Epidermal melanocyte (primary cell): ENCODE measurements at regions not wholly inside any gene's neighbourhood (a gene's known extent, or its start where the extent isn't known, plus 50 kb on each side); places are given as distances from the start of the nearest gene placed in this dataset.

Source experiments
- DNase-seq: peaks from one replicate; pipeline ENCODE4 v3.0.0; 2011; ENCODE audit warnings: low spot score; ENCODE audit not compliant: insufficient read length

DNA sequence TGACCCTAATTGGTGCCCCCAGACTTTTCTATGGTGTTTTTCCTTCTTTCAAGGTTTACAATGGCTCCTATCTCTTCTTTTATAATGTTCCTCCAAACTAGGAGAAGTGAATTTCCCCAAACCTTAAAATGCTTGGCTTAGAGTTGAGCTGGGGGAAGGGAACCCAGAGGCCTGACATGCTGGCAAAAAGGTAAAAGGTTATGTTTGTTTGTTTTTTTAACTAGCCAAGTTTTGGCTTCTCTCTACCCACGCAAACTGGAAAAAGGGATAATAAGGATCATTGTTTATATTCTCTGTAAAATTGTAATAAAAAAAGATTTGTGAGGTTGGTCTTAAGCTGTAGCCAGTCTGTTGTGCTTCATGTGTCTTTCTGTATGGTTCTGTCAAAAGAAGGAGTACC, 477.0 kb downstream of the IPMK start:
- no peak for DNase-seq

- DNase-seq: no peak
These were observed 479.6 kb downstream of the IPMK start for GRCh38 chr10:57788117-57788516.

- DNase-seq: no peak
These were observed 480.6 kb downstream of the IPMK start for GRCh38 chr10:57786850-57787750.

DNA sequence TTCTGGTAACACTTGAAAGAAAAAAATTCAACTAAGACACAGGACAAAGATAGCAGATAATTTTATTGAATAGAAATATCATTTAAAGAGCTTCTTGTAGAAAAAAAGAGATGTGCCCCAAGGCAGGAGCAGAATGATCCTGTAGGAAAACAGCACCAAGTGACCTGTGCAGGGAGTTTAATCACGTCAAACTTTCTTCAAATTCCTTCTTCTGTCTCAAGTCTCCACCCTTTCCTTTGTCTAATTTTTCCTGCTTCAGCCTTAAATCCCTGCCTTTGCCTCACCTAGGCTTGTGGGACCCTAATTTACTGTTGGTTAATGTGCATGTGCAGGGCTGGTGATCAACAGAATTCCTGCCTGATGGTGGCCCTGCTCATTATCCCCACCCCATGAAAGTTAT, 481.4 kb downstream of the IPMK start:
- no peak for DNase-seq

- DNase-seq: no peak
These were observed 482.1 kb downstream of the IPMK start for GRCh38 chr10:57785546-57785945.

DNA sequence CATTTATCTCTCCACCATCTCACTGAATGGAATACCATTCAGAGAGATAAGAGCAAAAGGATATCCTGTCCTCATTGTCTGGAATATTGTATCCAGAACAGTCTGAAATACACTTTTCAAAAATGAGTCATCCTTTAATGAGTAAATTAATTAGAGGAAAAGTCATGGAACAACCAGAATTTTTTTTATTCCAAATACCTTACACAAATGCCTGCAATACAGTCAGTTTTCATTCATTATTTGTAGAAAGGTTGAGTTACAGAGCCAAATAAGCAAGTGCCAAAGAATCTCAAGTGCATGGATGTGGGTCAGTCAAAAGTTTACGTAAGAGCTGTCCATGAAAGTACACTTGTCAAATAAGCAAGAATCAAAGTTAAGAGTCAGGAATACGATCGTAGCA, 482.6 kb downstream of the IPMK start:
- DNase-seq: no peak

DNA sequence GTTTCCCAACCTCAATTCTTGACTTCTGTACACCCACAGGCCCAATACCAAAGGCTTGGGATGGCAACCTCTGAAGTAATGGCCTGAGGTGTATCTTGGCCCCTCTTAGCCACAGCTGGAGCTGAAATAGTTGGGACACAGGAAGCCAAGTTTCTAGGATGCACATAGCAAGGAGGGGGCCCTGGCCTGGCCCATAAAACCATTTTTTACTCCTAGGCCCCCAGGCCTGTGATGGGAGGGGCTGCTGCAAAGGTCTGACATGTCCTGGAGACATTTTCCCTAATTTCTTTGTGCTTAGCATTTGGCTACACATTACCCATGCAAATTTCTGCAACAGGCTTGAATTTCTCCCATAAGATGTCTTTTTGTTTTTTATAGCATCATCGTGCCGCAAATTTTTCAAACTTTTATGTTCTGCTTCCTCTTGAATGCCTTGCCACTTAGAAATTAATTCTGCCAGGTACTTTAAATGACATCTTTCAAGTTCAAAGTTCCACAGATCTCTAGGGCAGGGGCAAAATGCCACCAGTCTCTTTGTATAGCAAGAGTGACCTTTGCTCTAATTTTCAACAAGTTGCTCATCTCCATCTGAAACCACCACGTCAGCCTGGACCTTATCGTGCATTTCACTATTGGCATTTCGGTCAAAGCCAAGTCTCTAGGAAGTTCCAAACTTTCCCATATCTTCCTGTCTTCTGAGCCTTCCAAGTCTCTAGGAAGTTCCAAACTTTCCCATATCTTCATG, 490.8 kb downstream of the IPMK start:
- DNase-seq: no peak

DNA sequence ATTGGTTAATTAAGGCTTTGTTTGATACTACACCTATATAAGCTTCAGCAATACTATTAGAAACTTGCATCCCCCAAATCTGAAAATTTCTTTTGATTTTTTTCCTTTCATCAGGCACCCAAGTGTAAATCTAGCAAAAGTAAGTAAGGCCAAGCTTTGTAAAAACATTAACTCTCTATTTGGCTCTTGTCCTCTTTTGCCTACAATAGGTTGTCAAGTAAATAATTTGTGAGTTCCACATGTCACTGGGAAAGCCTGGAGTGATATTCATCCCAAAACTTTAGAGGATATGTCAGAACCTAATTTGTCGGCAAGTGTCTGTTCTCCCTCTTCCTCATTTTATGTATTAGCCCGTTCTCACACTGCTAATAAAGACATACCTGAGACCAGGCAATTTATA, 492.4 kb downstream of the IPMK start:
- no peak for DNase-seq

DNA sequence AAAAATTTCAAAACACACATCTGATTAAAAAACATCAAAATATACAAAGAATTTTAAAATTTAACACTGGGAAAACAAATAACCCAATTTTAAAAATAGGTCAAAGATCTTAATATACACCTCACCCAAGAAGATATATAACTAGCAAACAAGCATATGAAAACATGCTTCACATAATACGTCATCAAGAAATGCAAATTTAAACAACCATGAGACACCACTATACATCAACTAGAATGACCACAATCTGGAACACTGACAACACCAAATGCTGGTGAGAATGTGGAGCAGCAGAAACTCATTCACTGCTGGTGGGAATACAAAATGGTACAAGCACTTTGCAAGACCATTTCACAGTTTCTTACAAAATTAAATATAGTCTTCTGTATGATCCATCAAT, 498.4 kb downstream of the IPMK start:
- DNase-seq: no peak

- DNase-seq: no peak
These were observed 507.9 kb downstream of the IPMK start for GRCh38 chr10:57759777-57760176.

GRCh38 chr10:57754803-57755202, 512.9 kb downstream of the IPMK start:
- no peak for DNase-seq

GRCh38 chr10:57743711-57744110, 524.0 kb downstream of the IPMK start:
- DNase-seq: no peak

DNA sequence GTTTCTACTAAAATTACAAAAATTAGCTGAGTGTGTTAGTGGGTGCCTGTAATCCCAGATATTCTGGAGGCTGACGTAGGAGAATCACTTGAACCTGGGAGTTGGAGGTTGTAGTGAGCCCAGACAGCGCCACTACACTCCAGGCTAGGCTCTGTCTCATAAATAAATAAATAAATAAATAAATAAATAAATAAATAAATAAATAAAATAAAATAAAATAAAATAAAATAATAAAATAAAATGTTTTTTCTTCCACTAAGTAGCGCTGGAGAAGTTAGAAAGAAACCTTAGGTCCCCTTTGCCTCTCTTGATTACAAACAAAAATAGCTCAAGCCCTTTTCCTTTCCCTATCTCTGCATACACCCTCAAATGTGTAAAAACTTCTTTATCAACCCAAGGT, 525.9 kb downstream of the IPMK start:
- no peak for DNase-seq

DNA sequence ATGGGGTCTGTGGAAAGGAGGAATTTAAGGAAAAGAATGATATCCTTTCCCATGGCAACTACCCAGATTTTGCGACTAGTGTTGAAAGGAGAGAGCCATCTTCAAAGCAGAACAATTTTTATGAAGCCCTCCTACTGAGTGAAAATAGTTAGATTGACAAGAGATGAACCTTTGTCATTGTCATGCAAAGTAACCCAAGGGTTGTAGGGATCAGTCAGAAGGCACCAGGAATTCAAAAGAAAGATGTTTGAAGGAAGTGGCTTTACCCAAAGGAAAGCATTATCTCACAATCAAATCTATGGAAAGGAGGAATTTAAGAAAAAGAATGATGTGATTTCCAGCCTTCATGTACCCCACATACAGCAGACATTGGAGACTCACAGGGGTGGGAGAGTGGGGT, 544.4 kb downstream of the IPMK start:
- DNase-seq: no peak

DNA sequence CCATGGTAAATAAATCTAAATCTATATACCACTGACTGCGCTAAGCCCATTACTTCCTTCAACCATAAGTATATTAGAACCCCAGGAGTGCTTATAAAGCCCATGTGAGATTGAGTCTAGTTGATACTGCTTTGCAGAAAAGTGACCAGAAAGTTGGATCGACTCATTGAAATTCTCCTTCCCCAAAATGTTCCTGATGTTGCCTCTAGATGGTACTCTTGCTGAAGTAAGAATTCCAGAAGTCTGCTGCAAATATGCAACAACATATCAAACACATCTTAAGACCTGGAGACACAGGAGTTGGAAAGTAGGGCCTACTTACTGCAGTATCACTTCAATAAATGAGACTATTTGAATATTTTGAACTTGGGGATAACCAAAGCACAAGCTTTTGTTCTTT, 550.8 kb downstream of the IPMK start:
- DNase-seq: no peak

DNA sequence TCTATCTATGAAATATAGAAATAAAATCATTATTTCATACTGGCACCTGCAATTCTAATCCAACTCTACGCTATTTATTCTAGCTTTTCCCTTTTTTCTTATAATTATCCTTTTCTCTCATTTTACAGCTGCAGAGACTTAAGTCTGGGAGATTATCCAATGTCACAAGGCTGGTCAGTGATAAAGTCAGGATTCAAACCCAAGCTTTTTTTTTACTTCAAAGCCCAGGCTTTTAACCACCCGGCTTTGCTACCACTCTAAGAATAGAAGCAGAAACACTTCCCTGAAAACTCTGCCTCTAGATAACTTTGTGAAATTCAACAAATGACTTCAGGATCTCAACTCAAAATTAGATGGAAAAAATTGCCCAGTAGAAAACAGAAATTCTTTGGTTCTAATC, 552.5 kb downstream of the IPMK start:
- no peak for DNase-seq

DNA sequence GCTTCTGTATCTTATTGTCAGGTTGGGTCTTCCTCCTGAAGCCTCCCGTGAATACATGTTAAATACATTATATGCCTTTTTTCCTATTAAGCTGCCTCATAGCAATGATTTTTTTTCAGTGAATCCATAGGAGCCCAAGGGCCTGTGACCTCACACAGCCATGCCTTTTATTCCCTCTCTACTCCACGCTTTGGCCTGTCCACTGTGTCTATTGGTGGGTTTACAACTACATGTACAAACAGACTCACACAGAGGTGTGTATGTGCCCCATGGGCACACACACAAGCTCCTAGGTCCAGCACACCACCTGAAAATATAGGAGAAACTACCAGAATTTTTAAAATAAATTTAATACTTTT, 560.4 kb downstream of the IPMK start:
- DNase-seq: no peak

DNA sequence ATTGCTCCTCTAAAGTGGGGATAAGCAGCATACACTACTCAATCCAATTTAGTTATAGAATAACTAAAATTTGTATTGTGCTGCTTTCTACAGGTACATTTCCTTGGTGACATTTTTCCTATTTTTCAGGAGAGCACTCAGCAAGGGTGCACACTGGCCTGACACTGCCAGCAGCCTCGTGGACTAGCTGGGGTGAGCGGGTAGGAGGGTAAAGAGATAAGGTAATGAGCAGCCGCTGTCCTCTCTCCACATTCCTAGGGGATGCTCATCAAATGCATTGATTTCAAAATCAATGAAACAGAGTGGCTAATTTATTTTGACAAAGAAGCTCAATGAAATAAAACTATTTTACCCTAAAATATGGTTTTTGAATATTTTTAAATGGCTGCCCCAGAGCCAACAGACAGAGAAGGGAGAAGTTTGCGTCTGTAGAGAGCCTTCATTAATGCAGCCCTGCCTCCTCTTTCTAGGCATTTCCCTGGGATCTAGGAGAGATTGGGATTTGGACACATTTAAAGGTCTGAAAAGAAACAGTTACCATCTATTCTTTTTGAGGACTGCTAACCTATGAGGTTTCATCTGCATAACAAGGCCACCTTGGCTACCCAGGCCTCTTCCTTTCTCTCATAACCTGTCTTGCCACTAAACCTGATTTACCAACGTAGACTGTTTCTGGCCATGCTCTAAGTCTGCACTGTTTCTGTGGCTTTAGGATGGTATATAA, 561.0 kb downstream of the IPMK start:
- DNase-seq: no peak

DNA sequence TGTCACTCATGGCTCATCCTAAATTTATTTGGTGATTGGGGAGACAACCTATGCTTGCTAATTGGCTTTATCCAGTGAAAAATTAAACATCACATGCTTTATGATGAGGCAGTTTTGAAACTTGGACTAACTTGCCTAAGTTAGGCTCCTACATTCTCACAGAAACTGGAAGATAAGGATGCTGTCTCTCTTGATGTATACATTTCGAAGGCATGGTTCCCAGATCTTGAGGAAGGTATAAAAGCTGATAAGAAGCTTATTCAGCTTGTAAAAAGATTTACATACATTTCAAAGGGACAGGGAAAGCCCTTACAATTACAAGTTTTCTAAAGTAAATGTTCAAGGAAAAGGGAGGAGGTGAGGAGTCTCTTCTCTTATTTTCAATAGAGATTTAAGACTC, 561.7 kb downstream of the IPMK start:
- no peak for DNase-seq

GRCh38 chr10:57699944-57700343, 567.8 kb downstream of the IPMK start:
- no peak for DNase-seq

DNA sequence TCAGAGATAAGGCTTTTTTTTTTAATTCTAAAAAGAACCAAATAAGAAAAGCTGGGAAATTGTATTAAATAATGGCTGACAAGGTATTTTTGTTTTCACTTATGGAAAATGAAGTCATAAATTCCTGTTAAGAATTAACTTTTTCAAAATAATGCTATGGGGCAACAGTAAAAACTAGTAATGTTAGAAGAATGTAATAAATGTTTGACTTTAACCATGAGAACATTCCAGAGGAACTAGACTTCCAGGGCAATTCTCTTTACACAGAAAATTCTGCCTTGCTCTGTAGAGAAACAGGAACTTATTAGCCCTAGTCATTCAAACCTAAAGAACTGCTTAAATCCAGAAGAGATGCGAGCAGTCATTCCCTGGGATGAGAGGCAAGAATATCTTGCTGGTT, 571.1 kb downstream of the IPMK start:
- no peak for DNase-seq

- DNase-seq: no peak
These were observed 572.6 kb downstream of the IPMK start for GRCh38 chr10:57694956-57695608.
